ENCODE measurements at regions not wholly inside any gene's neighbourhood (a gene's known extent, or its start where the extent isn't known, plus 50 kb on each side); places are given as distances from the start of the nearest gene placed in this dataset.
A peak's percentile ranks its signal among the peaks of the same experiment; 100 is the strongest.

DNA sequence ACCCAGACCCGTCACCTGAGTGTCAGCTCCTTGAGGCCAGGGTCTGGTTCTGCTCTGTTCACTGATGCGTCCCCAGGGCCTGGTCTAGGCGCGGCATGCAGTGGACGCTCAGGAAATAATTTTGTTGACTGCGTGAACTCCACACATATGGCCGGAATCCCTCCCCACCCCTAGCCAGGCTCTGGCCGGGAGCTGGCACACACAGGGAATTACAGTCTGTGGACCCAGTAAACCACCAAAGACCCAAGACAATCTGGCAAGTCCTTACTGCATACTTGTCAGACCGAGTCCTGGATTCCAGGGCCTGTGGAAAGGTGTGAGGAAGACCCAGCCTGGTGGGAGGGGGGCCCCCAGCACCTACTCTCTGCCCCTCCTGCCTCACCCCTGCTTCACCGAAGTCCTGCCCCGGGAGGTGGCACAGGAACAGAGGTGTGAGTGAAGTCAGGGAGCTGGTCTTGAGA, 113.0 kb upstream of the IER5L start:
- DNase-seq = peak in 1 of 2 donors; percentile 4
- Histone ChIP-seq H3K27me3 (peaks cover 0 to 4% (median 0%) of the 10 kb centered on the region in 3 donors), H3K4me1 (no peaks in the 10 kb centered on the region), H3K9me3 (no peaks in the 10 kb centered on the region), H3K36me3 (no peaks in the 10 kb centered on the region), H3K4me3 (no peak overlapping the region), H3K27ac (no peak overlapping the region)
- TF ChIP-seq POLR2A (IDR thresholded peaks at IDR 0.05) = no peak
- TF ChIP-seq, protein P1, sequence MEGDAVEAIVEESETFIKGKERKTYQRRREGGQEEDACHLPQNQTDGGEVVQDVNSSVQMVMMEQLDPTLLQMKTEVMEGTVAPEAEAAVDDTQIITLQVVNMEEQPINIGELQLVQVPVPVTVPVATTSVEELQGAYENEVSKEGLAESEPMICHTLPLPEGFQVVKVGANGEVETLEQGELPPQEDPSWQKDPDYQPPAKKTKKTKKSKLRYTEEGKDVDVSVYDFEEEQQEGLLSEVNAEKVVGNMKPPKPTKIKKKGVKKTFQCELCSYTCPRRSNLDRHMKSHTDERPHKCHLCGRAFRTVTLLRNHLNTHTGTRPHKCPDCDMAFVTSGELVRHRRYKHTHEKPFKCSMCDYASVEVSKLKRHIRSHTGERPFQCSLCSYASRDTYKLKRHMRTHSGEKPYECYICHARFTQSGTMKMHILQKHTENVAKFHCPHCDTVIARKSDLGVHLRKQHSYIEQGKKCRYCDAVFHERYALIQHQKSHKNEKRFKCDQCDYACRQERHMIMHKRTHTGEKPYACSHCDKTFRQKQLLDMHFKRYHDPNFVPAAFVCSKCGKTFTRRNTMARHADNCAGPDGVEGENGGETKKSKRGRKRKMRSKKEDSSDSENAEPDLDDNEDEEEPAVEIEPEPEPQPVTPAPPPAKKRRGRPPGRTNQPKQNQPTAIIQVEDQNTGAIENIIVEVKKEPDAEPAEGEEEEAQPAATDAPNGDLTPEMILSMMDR (IDR thresholded peaks at IDR 0.05 in 4 of 5, conservative IDR thresholded peaks at IDR 0.05 in 1 of 5) = no peak
- ATAC-seq = no peak
- intact Hi-C loops (cut with DNase I; ENCODE audit: low total_unique reads) = no loop called here
- in situ Hi-C loops (cut with MboI; ENCODE audit: low sequenced_read_pairs in 4 of 4) = no loop called here

DNA sequence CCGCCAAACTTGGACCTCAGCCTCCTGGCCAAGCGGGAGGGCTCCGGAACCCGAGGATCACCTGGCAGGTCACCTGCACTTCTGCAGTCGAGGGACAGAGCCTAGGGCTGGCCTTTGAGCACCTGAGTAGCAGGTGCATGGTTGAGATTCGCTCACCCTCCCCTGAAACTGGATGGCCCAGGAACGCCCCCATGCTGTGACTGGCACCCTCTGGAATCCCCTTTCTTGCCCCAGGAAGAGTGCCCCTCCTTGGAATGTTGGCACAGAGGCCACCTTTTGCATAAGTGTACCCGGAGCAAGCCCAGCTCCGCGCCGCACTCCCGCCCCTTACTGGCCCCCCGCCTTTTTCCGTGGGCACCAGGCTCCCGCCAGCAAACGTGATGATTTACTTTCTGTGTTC, 112.5 kb upstream of the IER5L start:
- in situ Hi-C loops (cut with MboI; ENCODE audit: low sequenced_read_pairs in 4 of 4) = no loop called here

DNA sequence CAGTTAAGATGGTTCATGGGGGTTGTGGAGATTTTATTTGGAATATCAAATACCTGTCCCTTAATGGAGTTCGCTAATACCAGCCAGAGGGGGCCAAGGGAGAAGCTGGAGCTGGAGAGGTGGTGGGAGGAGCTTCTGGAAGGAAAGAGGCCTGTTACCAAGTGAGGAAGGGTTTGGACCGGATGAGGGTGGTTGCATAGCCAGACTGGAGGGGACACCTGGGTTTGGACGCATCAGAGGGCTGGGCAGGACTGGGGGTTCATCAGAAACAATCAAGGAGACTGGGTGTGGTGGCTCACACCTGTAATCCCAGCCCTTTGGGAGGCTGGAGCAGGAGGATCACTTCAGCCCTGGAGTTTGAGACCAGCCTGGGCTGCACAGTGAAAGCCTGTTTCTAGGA, 111.8 kb upstream of the IER5L start:
- ATAC-seq (no peak), DNase-seq (no peak)
- in situ Hi-C loops (cut with MboI; ENCODE audit: low sequenced_read_pairs in 4 of 4) (no loop called here), intact Hi-C loops (cut with DNase I; ENCODE audit: low total_unique reads) (no loop called here)
- no peaks in the 10 kb centered on the region for H3K27me3 ChIP-seq
- no peaks in the 10 kb centered on the region for H3K36me3 ChIP-seq
- no peaks in the 10 kb centered on the region for H3K9me3 ChIP-seq
- no peaks in the 10 kb centered on the region for H3K4me1 ChIP-seq
- H3K27ac ChIP-seq = no peak overlapping the region
- no peak overlapping the region for H3K4me3 ChIP-seq
- TF ChIP-seq, protein P1 (IDR thresholded peaks at IDR 0.05 in 4 of 5, conservative IDR thresholded peaks at IDR 0.05 in 1 of 5) = no peak
- no peak for TF ChIP-seq POLR2A (IDR thresholded peaks at IDR 0.05)

More for the DNA sequence above, 112.5 kb upstream of the IER5L start:
- TF ChIP-seq, protein P1 (IDR thresholded peaks at IDR 0.05 in 4 of 5, conservative IDR thresholded peaks at IDR 0.05 in 1 of 5) = no peak
- TF ChIP-seq POLR2A (IDR thresholded peaks at IDR 0.05) = no peak
- peak in 1 of 2 donors; percentile 2 for DNase-seq
- Histone ChIP-seq H3K27ac (no peak overlapping the region), H3K9me3 (no peaks in the 10 kb centered on the region), H3K4me1 (no peaks in the 10 kb centered on the region), H3K27me3 (peaks cover 0 to 1% (median 0%) of the 10 kb centered on the region in 3 donors), H3K36me3 (no peaks in the 10 kb centered on the region), H3K4me3 (no peak overlapping the region)
- intact Hi-C loops (cut with DNase I; ENCODE audit: low total_unique reads) = no loop called here
- ATAC-seq = no peak

DNA sequence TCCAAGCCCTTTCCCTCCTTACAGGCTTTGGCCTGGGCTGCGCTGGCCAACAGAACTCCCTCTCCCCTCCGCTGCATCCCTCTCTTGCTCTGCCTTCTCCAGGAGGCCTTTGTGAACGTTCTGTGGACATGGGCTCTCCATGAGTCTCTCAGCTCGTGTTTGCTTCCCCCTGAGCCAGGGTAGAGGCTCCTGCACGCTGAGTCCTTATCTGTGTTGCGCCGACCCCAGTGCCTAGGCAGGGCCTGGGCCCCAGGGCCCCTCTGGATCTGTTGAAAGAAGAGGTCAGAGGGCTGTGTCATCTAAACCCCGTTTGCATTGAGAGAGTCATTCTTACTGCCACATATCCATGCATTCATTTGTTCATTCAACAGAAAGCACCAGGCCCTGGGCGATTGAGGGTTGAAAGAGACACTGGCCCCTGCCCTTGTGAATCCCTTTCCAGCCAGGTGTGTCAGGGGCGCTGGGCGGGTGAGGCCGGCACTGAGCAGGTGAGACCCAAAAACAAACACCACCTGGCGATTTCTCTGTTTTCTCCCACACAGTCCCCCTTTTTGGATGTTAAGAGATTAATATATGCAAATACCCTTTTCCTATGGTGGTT, 111.2 kb upstream of the IER5L start:
- intact Hi-C loops (cut with DNase I; ENCODE audit: low total_unique reads) = no loop called here
- TF ChIP-seq POLR2A (IDR thresholded peaks at IDR 0.05) = no peak
- TF ChIP-seq, protein P1 (IDR thresholded peaks at IDR 0.05 in 4 of 5, conservative IDR thresholded peaks at IDR 0.05 in 1 of 5) = no peak
- ATAC-seq = no peak

More for the DNA sequence above, 111.2 kb upstream of the IER5L start:
- in situ Hi-C loops (cut with MboI; ENCODE audit: low sequenced_read_pairs in 4 of 4) = no loop called here
- H3K36me3 ChIP-seq = no peaks in the 10 kb centered on the region
- no peaks in the 10 kb centered on the region for H3K4me1 ChIP-seq
- DNase-seq = peak in 1 of 2 donors; percentile 4
- H3K27me3 ChIP-seq = no peaks in the 10 kb centered on the region
- H3K9me3 ChIP-seq = no peaks in the 10 kb centered on the region
- no peak overlapping the region for H3K4me3 ChIP-seq
- no peak overlapping the region for H3K27ac ChIP-seq
